Spleen (tissue), 7 donors: ENCODE measurements at regions not wholly inside any gene's neighbourhood (a gene's known extent, or its start where the extent isn't known, plus 50 kb on each side); places are given as distances from the start of the nearest gene placed in this dataset.

Source experiments
- CTCF ChIP-seq, 11 experiments: fragments of 200-600 bp in 7 of 11; fragments of 450-650 bp in 4 of 11; sonication (generic) in 4 of 11; IDR thresholded peaks in 8 of 11; conservative IDR thresholded peaks in 3 of 11; 1 replicate in 7 of 11; 2 replicates in 4 of 11; pipeline versions ENCODE4 v1.4.0 to v1.8.0; 2016 to 2021; ENCODE audit warnings: antibody characterized with exemption in 11 of 11, inconsistent platforms in 4 of 11, mild to moderate bottlenecking in 1 of 11
- POLR2A ChIP-seq, 3 donors: fragments of 450-650 bp; IDR thresholded peaks; one replicate each; pipeline ENCODE4 v1.5.1; 2017; ENCODE audit warnings: antibody characterized with exemption in 3 of 3, mild to moderate bottlenecking in 1 of 3
- donor health status: DM: no; HTN: no; CAD: no; lungs with moderate emphysema.
- donor health status: DM: no; HTN: no; CAD: no.
- donor health status: DM: no; HTN: no; CAD: no.

DNA sequence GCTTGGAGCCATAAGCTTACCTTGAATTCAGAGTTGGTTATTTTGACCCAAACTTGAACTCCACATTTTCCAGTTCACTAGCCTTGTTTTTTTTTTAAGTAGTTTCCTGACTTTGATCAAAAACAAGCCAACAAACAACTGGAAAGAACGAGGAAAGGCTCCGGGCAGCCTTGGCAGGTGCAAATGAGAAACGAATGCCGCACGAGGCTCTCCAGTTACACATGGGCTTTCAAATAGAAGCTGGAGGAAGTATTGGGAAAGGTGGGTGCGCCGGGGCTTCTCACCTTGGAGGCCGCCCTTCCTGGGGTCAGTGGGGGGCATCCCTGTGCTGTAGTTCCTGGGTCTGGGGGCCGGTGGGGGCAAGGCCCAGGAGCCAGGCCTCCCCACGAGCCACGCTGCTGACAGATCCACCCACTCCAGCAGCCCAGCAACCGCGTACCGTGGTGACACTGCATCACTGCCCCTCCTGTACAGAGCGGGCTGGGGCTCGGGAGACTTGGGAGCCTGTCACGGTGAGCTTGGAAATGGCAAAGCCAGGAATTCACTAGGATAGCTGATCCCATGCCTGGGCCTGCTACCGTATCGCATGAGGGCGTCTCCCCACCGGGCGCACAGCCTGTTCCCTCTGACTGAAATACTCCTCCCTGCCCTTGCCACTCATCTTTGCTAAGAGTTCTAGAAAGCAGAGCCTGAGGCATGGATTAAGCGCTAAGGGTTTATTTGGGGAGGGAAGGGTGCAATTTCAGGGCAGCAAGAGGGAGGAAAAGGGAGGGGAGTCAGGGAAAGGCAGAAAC, 50.9 kb upstream of the ADRA2C start:
- TF ChIP-seq POLR2A (IDR thresholded peaks at IDR 0.05) (no peak), CTCF (IDR thresholded peaks at IDR 0.05 in 8 of 11, conservative IDR thresholded peaks at IDR 0.05 in 3 of 11) (no peak)
